ENCODE measurements at regions not wholly inside any gene's neighbourhood (a gene's known extent, or its start where the extent isn't known, plus 50 kb on each side); places are given as distances from the start of the nearest gene placed in this dataset.
"Not testable (repeated sequence)": the region's sequence is repeated elsewhere in the genome, so short reads cannot be mapped to it uniquely, and the experiment has no call there.

- no peak for DNase-seq (ENCODE audit: low read depth in 2 of 2)
These were observed 326.9 kb upstream of the SMIM21 start for GRCh38 chr18:75754433-75754832.

GRCh38 chr18:75753753-75754152, 326.2 kb upstream of the SMIM21 start:
- DNase-seq (ENCODE audit: low read depth in 2 of 2), result no peak

- DNase-seq (ENCODE audit: low read depth in 2 of 2), result no peak
These were observed 325.3 kb upstream of the SMIM21 start for GRCh38 chr18:75752740-75753263.

GRCh38 chr18:75745147-75745546, 317.6 kb upstream of the SMIM21 start:
- no peak for DNase-seq (ENCODE audit: low read depth in 2 of 2)

GRCh38 chr18:75742516-75742915, 315.0 kb upstream of the SMIM21 start:
- DNase-seq (ENCODE audit: low read depth in 2 of 2), result no peak

- no peak for DNase-seq (ENCODE audit: low read depth in 2 of 2)
These were observed 312.2 kb upstream of the SMIM21 start for GRCh38 chr18:75739682-75740081.

GRCh38 chr18:75735291-75735690, 307.8 kb upstream of the SMIM21 start:
- no peak for DNase-seq (ENCODE audit: low read depth in 2 of 2)

- no peak for DNase-seq (ENCODE audit: low read depth in 2 of 2)
These were observed 302.7 kb upstream of the SMIM21 start for GRCh38 chr18:75730249-75730648.

GRCh38 chr18:75728621-75729020, 301.1 kb upstream of the SMIM21 start:
- no peak for DNase-seq (ENCODE audit: low read depth in 2 of 2)

- peak; percentile 7 to 25 for DNase-seq (ENCODE audit: low read depth in 2 of 2)
These were observed 300.0 kb upstream of the SMIM21 start for GRCh38 chr18:75727456-75727855.

- no peak for DNase-seq (ENCODE audit: low read depth in 2 of 2)
These were observed 296.2 kb upstream of the SMIM21 start for GRCh38 chr18:75723521-75724340.

- DNase-seq (ENCODE audit: low read depth in 2 of 2), result no peak
These were observed 287.3 kb upstream of the SMIM21 start for GRCh38 chr18:75714766-75715165.

GRCh38 chr18:75712124-75712867, 284.8 kb upstream of the SMIM21 start:
- DNase-seq (ENCODE audit: low read depth in 2 of 2), result not testable (repeated sequence)

GRCh38 chr18:75700561-75700960, 273.1 kb upstream of the SMIM21 start:
- DNase-seq (ENCODE audit: low read depth in 2 of 2), result no peak

- no peak for DNase-seq (ENCODE audit: low read depth in 2 of 2)
These were observed 271.4 kb upstream of the SMIM21 start for GRCh38 chr18:75698861-75699260.

GRCh38 chr18:75697493-75697892, 270.0 kb upstream of the SMIM21 start:
- DNase-seq (ENCODE audit: low read depth in 2 of 2), result no peak

- no peak for DNase-seq (ENCODE audit: low read depth in 2 of 2)
These were observed 268.9 kb upstream of the SMIM21 start for GRCh38 chr18:75696391-75696790.

- DNase-seq (ENCODE audit: low read depth in 2 of 2), result no peak
These were observed 266.8 kb upstream of the SMIM21 start for GRCh38 chr18:75694292-75694691.

- DNase-seq (ENCODE audit: low read depth in 2 of 2), result no peak
These were observed 264.0 kb upstream of the SMIM21 start for GRCh38 chr18:75691483-75691882.

- DNase-seq (ENCODE audit: low read depth in 2 of 2), result not testable (repeated sequence)
These were observed 262.8 kb upstream of the SMIM21 start for GRCh38 chr18:75690283-75690682.

GRCh38 chr18:75687626-75688025, 260.1 kb upstream of the SMIM21 start:
- no peak for DNase-seq (ENCODE audit: low read depth in 2 of 2)

GRCh38 chr18:75683426-75683825, 255.9 kb upstream of the SMIM21 start:
- no peak for DNase-seq (ENCODE audit: low read depth in 2 of 2)

All from stimulated activated CD4-positive, alpha-beta T cell treated with anti-CD3 and anti-CD28 coated beads, Interleukin-15, amount 100 ng/mL, for 48 hours (primary cell).